HG03108 (cell line): ENCODE measurements at regions not wholly inside any gene's neighbourhood (a gene's known extent, or its start where the extent isn't known, plus 50 kb on each side); places are given as distances from the start of the nearest gene placed in this dataset.

Experiments used
- ATAC-seq: cut with Tn5 transposase; IDR thresholded peaks from one replicate; pipeline ENCODE4 v1.9.1; 2021; ENCODE audit warnings: moderate library complexity; ENCODE audit not compliant: unreplicated experiment

DNA sequence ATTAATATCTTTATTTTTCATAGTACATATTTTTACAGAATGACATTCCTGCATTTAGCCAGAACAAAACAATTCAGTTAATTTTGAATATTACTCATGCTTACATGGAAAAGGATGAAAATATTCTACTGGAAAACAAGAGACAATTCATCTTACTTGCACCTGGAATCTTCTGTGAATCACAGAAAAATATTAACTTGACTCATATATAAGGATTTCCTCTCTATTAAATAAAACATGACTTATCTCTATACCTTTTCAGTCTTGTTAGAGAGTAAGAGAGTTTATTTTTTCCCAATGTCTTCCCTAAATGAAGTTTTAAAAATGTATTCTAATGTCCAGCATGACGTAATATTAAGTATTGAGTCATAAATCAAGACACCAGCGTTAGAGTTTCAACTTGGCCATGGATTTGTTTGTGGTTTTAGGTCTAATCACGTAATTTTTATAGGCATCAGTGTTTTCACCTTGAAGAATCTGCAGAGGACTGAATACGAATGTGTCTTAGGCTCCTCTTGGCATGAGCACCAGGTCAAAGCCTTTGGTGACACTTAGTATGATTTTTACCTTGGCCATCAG, 445.1 kb upstream of the JAG1 start:
- ATAC-seq: no peak

- no peak for ATAC-seq
Measured at GRCh38 chr20:11119573-11119972, 445.8 kb upstream of the JAG1 start.

DNA sequence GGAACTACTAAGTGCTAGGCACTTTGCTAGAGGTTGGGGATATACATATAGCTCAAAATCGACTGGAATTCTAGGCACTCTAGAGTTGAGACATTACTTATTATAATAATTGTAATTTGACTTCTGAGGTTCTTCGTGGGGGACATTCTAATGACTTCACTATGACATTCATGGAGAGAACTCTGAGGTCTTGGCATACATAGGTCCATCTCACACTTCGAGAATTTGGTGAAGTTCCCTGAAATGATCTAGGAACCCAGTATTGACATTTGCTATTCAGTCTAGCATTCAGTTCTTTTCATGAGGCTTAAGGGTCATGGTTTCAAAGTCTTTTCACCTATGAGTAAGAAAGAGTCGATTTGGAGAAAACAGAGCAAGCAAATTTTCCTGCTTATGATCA, 446.6 kb upstream of the JAG1 start:
- no peak for ATAC-seq

- no peak for ATAC-seq
Measured at GRCh38 chr20:11124849-11125505, 451.2 kb upstream of the JAG1 start.

GRCh38 chr20:11128220-11128718, 454.5 kb upstream of the JAG1 start:
- ATAC-seq: no peak

- ATAC-seq: no peak
Measured at GRCh38 chr20:11128721-11129120, 454.9 kb upstream of the JAG1 start.

- ATAC-seq: no peak
Measured at GRCh38 chr20:11130554-11131166, 456.9 kb upstream of the JAG1 start.

GRCh38 chr20:11132819-11133415, 459.1 kb upstream of the JAG1 start:
- ATAC-seq: no peak

GRCh38 chr20:11136691-11137090, 462.9 kb upstream of the JAG1 start:
- no peak for ATAC-seq

- ATAC-seq: no peak
Measured at GRCh38 chr20:11137688-11138087, 463.9 kb upstream of the JAG1 start.

DNA sequence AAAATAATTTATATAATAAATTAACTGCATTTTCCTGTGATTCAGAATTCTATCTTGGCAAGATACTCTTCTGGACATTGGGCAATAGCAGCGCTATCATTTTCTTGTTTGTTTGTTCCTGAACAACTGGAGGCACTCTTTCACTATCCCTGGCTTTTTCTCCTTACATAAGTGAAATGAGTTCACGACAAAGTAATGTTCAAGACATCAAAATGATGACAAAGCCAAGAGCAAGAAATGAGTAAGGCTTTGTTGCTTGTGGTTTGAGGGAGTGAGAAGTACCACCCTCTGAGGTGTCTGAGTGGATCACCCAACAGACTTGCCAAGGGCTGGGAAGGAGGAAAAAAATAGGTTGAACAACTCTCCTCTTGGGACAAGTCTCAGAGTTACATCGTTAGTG, 466.6 kb upstream of the JAG1 start:
- no peak for ATAC-seq

DNA sequence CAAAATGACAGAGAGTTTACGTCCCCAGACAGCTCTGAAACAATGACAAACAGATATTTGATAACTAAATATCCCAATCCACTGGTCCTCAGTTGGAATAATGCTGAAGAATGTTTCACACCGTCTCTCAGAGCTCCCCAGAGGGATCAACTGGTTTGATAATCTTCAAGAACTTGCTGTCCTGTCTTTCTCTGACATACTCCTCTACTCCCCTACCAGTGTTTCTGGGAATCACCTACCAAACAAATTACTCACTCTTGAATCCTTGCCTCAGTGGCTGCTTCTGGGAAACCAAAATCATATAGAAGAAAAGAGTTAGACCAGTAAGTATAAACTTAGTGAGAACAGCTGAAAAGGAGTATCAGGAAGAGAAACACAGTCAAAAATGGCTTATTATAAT, 469.7 kb upstream of the JAG1 start:
- ATAC-seq: no peak

DNA sequence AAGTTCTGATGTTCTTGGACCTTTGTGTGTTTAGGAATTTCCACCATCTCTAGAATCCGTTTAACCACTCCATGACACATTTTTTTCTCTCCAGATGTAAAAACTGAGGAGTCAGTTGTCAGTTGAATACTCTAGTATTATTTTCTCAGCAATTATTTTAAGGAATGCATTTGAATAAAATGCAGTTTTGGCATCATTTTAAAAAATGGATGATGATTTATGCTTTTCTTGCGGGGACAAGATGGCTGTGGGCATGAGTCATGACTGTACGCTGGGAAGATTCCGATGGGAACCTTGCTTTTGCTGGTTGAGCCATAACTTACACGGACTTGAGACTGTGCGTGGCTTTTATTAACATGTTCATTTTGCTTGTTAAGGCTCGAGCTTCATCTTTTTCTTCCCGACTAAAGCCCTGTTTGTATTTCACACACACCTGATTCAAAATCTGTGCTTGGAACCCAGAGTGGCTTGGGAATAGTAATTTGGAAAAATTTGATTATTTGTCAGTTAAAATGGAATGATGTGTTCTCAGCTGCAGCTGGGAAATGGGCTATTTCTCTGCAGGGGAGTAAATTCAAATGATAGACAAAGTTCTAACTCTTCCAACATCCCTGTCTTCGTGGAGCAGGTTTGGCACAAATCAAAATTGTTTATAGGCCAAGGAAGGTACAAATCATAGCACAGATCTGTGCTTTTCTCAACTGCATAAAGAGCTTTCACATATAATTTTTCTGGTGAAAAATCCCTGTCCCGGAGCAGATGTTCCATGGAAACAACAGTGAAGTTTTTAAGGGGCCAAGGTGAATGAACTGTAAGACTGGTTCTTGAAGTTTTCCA, 470.5 kb upstream of the JAG1 start:
- ATAC-seq: no peak

DNA sequence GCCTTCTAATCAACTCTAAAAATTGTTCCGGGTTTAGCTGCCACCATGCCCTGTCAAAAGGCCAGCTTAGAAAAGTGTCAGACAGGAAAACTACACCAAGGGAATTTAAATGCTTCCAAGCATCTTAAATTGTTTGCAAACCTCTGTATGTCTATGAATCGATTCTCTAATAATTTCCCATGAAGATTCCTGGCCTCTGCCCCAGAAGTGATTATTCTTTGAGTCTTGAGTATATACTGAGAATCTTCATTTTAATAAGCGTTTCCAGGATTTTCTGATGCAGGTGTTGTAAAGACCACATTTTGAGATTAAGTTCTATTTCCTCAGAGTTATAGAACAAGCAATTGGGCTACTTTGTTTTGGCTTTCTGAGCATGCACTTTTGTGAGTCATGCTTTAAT, 471.8 kb upstream of the JAG1 start:
- ATAC-seq: no peak

- ATAC-seq: no peak
Measured at GRCh38 chr20:11153819-11154218, 480.0 kb upstream of the JAG1 start.

DNA sequence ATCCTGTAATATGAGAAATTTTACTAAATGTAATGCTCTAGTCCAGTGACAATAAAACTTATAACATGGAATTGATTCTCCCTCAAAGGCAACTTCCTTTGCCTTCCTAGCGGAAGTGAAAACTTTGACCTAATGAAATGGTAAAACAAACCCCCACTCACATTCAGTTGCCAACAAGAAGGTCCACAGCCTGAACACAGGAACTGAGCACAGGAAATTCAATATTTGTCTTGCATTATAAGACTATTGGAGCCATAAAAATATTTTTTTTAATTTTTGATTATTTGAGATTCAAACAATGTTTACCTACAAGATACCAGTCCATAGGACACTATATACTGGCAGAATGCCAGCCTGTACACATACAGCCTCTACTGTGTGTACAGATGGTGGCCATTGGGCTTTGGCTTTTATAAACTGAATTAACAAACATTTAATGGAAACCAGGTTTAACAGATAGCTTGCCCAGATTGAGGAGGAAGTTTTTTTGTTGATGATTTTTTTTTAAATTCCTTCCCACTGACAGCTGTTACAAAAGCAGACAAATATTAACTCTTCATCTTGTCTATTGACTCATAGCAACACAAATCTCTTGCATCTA, 481.5 kb upstream of the JAG1 start:
- no peak for ATAC-seq

- no peak for ATAC-seq
Measured at GRCh38 chr20:11156922-11157321, 483.1 kb upstream of the JAG1 start.

GRCh38 chr20:11158146-11158545, 484.3 kb upstream of the JAG1 start:
- no peak for ATAC-seq

DNA sequence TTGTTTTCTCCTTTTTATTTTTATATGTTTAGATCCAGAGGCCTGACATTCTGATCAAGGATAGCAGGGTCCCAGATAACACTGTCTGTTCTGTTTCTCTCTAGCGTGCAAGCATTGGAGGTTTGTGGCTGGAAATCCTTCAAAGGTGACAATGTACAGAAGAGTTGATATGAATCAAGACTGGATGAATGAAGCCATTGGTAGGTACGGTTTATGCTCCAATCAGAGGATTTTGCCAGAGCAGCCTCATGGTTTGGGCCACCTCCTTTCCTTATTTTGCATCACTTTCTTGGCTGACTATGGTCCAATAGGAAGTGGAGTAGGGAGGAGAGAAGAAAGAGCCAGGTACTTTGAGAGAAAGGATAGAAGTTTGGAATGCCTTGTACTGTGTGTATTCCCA, 484.8 kb upstream of the JAG1 start:
- no peak for ATAC-seq

GRCh38 chr20:11159728-11160127, 485.9 kb upstream of the JAG1 start:
- ATAC-seq: no peak
